Vagina (tissue), 2 donors: ENCODE measurements at regions not wholly inside any gene's neighbourhood (a gene's known extent, or its start where the extent isn't known, plus 50 kb on each side); places are given as distances from the start of the nearest gene placed in this dataset.

Experiments
- POLR2A ChIP-seq, 2 donors: fragments of 450-650 bp; IDR thresholded peaks; one replicate each; pipeline ENCODE4 v1.6.1; 2017; ENCODE audit warnings: antibody characterized with exemption in 2 of 2, mild to moderate bottlenecking in 2 of 2, moderate library complexity in 2 of 2
- POLR2AphosphoS5 ChIP-seq, 2 donors: sonication (generic); formaldehyde crosslinking; IDR thresholded peaks; one replicate each; pipeline ENCODE4 v1.9.0; 2017; ENCODE audit warnings: antibody characterized with exemption in 2 of 2, mild to moderate bottlenecking in 2 of 2, low read depth in 1 of 2; ENCODE audit not compliant: insufficient read depth in 1 of 2
- TF ChIP-seq, protein P1 (sequence below), 3 experiments: fragments of 450-650 bp in 2 of 3; fragments of 200-600 bp in 1 of 3; sonication (generic) in 1 of 3; IDR thresholded peaks; one replicate each; pipeline ENCODE4 v1.5.1; 2017 to 2019; ENCODE audit warnings: antibody characterized with exemption in 3 of 3, mild to moderate bottlenecking in 2 of 3, moderate library complexity in 2 of 3

DNA sequence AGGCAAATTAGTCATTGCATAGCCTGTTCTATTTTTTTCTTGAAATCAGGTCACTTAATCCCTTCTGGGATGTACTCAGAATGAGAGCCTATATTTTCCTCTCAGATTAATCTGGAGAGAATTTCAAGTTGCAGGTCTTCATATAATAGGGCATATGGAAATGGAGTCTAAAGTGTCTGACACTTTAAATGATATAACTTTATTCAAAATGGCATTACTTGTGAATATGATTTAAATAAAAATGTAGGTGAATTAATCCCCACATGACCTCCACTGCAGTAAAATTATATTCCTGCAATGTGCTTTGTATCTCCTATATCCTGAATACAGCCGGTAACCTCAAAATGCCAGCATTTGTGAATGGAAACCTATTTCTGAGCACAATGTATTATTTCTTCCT lies 172.5 kb upstream of the BTBD3 start:
- TF ChIP-seq, protein P1, sequence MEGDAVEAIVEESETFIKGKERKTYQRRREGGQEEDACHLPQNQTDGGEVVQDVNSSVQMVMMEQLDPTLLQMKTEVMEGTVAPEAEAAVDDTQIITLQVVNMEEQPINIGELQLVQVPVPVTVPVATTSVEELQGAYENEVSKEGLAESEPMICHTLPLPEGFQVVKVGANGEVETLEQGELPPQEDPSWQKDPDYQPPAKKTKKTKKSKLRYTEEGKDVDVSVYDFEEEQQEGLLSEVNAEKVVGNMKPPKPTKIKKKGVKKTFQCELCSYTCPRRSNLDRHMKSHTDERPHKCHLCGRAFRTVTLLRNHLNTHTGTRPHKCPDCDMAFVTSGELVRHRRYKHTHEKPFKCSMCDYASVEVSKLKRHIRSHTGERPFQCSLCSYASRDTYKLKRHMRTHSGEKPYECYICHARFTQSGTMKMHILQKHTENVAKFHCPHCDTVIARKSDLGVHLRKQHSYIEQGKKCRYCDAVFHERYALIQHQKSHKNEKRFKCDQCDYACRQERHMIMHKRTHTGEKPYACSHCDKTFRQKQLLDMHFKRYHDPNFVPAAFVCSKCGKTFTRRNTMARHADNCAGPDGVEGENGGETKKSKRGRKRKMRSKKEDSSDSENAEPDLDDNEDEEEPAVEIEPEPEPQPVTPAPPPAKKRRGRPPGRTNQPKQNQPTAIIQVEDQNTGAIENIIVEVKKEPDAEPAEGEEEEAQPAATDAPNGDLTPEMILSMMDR (IDR thresholded peaks at IDR 0.05): no peak
- TF ChIP-seq POLR2AphosphoS5 (IDR thresholded peaks at IDR 0.05; ENCODE audit: insufficient read depth in 1 of 2, low read depth in 1 of 2) (no peak), POLR2A (IDR thresholded peaks at IDR 0.05) (no peak)
